Skeletal muscle tissue (tissue), 3 donors: ENCODE measurements at regions not wholly inside any gene's neighbourhood (a gene's known extent, or its start where the extent isn't known, plus 50 kb on each side); places are given as distances from the start of the nearest gene placed in this dataset.

Experiments used
- H3K27ac ChIP-seq: one replicate; pipeline ENCODE4 v1.7.0; 2013; ENCODE audit warnings: mild to moderate bottlenecking, low read depth, low read length, inconsistent platforms
- H3K27me3 ChIP-seq, 3 donors: one replicate each; pipeline ENCODE4 v1.7.0; 2013; ENCODE audit warnings: low read length in 3 of 3; ENCODE audit not compliant: control insufficient read depth in 3 of 3, insufficient read depth in 3 of 3
- H3K36me3 ChIP-seq, 3 donors: one replicate each; pipeline ENCODE4 v1.7.0; 2013; ENCODE audit warnings: low read length in 3 of 3; ENCODE audit not compliant: control insufficient read depth in 3 of 3, insufficient read depth in 3 of 3
- H3K4me1 ChIP-seq, 3 donors: one replicate each; pipeline ENCODE4 v1.7.0; 2013; ENCODE audit warnings: low read length in 3 of 3, mild to moderate bottlenecking in 3 of 3; ENCODE audit not compliant: control insufficient read depth in 3 of 3, insufficient read depth in 3 of 3
- H3K4me3 ChIP-seq, 3 donors: one replicate each; pipeline ENCODE4 v1.7.0; 2013; ENCODE audit warnings: low read length in 3 of 3
- H3K9ac ChIP-seq, 3 donors: one replicate each; pipeline ENCODE4 v1.7.0; 2013; ENCODE audit warnings: low read length in 3 of 3, mild to moderate bottlenecking in 3 of 3, moderate library complexity in 2 of 3, low read depth in 1 of 3
- H3K9me3 ChIP-seq, 3 donors: one replicate each; pipeline ENCODE4 v1.7.0; 2013; ENCODE audit warnings: low read length in 3 of 3; ENCODE audit not compliant: control insufficient read depth in 3 of 3
- donor health status: Osteomylitis.

- no peaks in the 10 kb centered on the region for H3K27me3 ChIP-seq
- H3K27ac ChIP-seq, result no peak overlapping the region
- H3K4me1 ChIP-seq, result peaks cover 0 to 5% (median 4%) of the 10 kb centered on the region in 3 donors
- no peaks in the 10 kb centered on the region for H3K9me3 ChIP-seq
- no peak overlapping the region for H3K4me3 ChIP-seq
- H3K9ac ChIP-seq, result no peak overlapping the region
- no peaks in the 10 kb centered on the region for H3K36me3 ChIP-seq
Observed at GRCh38 chr12:89083491-89083890, 268.8 kb downstream of the DUSP6 start.

GRCh38 chr12:89082370-89082753 lies 269.9 kb downstream of the DUSP6 start:
- H3K4me1 ChIP-seq, result peaks cover 0 to 5% (median 4%) of the 10 kb centered on the region in 3 donors
- H3K9ac ChIP-seq, result no peak overlapping the region
- no peaks in the 10 kb centered on the region for H3K9me3 ChIP-seq
- no peak overlapping the region for H3K27ac ChIP-seq
- H3K36me3 ChIP-seq, result no peaks in the 10 kb centered on the region
- no peaks in the 10 kb centered on the region for H3K27me3 ChIP-seq
- H3K4me3 ChIP-seq, result no peak overlapping the region

GRCh38 chr12:89081719-89082369 lies 270.5 kb downstream of the DUSP6 start:
- no peaks in the 10 kb centered on the region for H3K9me3 ChIP-seq
- peaks cover 0 to 5% (median 4%) of the 10 kb centered on the region in 3 donors for H3K4me1 ChIP-seq
- no peak overlapping the region for H3K27ac ChIP-seq
- H3K27me3 ChIP-seq, result no peaks in the 10 kb centered on the region
- H3K4me3 ChIP-seq, result no peak overlapping the region
- H3K36me3 ChIP-seq, result no peaks in the 10 kb centered on the region
- no peak overlapping the region for H3K9ac ChIP-seq

GRCh38 chr12:89080793-89081465 lies 271.4 kb downstream of the DUSP6 start:
- Histone ChIP-seq H3K9ac (no peak overlapping the region), H3K27ac (no peak overlapping the region)

GRCh38 chr12:89075880-89076540 lies 276.3 kb downstream of the DUSP6 start:
- Histone ChIP-seq H3K4me3 (no peak overlapping the region), H3K4me1 (no peaks in the 10 kb centered on the region), H3K9ac (no peak overlapping the region), H3K9me3 (no peaks in the 10 kb centered on the region), H3K36me3 (no peaks in the 10 kb centered on the region), H3K27ac (no peak overlapping the region), H3K27me3 (no peaks in the 10 kb centered on the region)

More at GRCh38 chr12:89080793-89081465, 271.4 kb downstream of the DUSP6 start:
- Histone ChIP-seq H3K27me3 (no peaks in the 10 kb centered on the region), H3K36me3 (no peaks in the 10 kb centered on the region), H3K4me1 (peaks cover 0 to 5% (median 4%) of the 10 kb centered on the region in 3 donors), H3K4me3 (no peak overlapping the region), H3K9me3 (no peaks in the 10 kb centered on the region)

- no peaks in the 10 kb centered on the region for H3K36me3 ChIP-seq
- no peaks in the 10 kb centered on the region for H3K4me1 ChIP-seq
- no peak overlapping the region for H3K9ac ChIP-seq
- no peak overlapping the region for H3K27ac ChIP-seq
- H3K9me3 ChIP-seq, result no peaks in the 10 kb centered on the region
- H3K27me3 ChIP-seq, result no peaks in the 10 kb centered on the region
- no peak overlapping the region for H3K4me3 ChIP-seq
Observed at GRCh38 chr12:89073659-89074058, 278.6 kb downstream of the DUSP6 start.

- no peaks in the 10 kb centered on the region for H3K36me3 ChIP-seq
- H3K9ac ChIP-seq, result no peak overlapping the region
- no peak overlapping the region for H3K4me3 ChIP-seq
- no peaks in the 10 kb centered on the region for H3K4me1 ChIP-seq
- H3K9me3 ChIP-seq, result no peaks in the 10 kb centered on the region
- H3K27ac ChIP-seq, result no peak overlapping the region
- H3K27me3 ChIP-seq, result no peaks in the 10 kb centered on the region
Observed at GRCh38 chr12:89073027-89073398, 279.3 kb downstream of the DUSP6 start.

GRCh38 chr12:89072294-89073026 lies 279.8 kb downstream of the DUSP6 start:
- no peaks in the 10 kb centered on the region for H3K27me3 ChIP-seq
- H3K36me3 ChIP-seq, result no peaks in the 10 kb centered on the region
- no peak overlapping the region for H3K4me3 ChIP-seq
- no peaks in the 10 kb centered on the region for H3K4me1 ChIP-seq
- no peaks in the 10 kb centered on the region for H3K9me3 ChIP-seq
- no peak overlapping the region for H3K9ac ChIP-seq
- no peak overlapping the region for H3K27ac ChIP-seq

GRCh38 chr12:89070603-89071002 lies 281.7 kb downstream of the DUSP6 start:
- Histone ChIP-seq H3K9ac (no peak overlapping the region), H3K4me1 (no peaks in the 10 kb centered on the region), H3K27me3 (no peaks in the 10 kb centered on the region), H3K4me3 (no peak overlapping the region), H3K27ac (no peak overlapping the region), H3K9me3 (no peaks in the 10 kb centered on the region), H3K36me3 (no peaks in the 10 kb centered on the region)

GRCh38 chr12:89069431-89069830 lies 282.9 kb downstream of the DUSP6 start:
- Histone ChIP-seq H3K9me3 (no peaks in the 10 kb centered on the region), H3K4me1 (no peaks in the 10 kb centered on the region), H3K36me3 (no peaks in the 10 kb centered on the region), H3K27ac (no peak overlapping the region), H3K9ac (no peak overlapping the region), H3K4me3 (no peak overlapping the region), H3K27me3 (no peaks in the 10 kb centered on the region)
